ENCODE measurements at regions not wholly inside any gene's neighbourhood (a gene's known extent, or its start where the extent isn't known, plus 50 kb on each side); places are given as distances from the start of the nearest gene placed in this dataset.

DNA sequence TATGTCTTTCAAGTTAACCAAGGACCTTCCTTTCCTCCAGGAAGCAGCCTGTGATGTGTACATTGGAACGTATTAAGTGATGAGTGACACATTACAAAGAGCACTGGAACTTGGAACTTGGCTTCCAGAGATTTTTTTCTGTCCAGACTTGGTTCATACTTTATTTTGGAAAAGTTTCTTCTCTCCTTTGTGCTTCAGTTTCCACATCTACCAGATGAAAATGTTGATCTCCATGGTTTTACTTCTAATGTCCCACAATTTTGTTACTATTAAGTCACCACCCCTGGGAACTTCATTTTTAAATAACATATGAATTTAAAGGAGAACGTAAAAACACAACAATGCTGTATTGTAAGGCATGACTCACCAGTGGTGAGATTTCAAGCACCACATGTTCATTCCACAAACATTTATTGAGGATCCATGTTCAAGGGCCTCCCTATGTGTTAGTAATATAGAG, 290.7 kb upstream of the LMCD1 start:
- TF ChIP-seq POLR2A (IDR thresholded peaks at IDR 0.05; ENCODE audit: low read depth, low read length) (no peak), POLR2AphosphoS5 (IDR thresholded peaks at IDR 0.05; ENCODE audit: low read depth, low read length) (no peak), TAF1 (IDR thresholded peaks at IDR 0.05; ENCODE audit: borderline replicate concordance, low read depth, low read length) (no peak)
